MCF 10A (cell line): ENCODE measurements at regions not wholly inside any gene's neighbourhood (a gene's known extent, or its start where the extent isn't known, plus 50 kb on each side); places are given as distances from the start of the nearest gene placed in this dataset.

Source experiments
- BruUV-seq: library from RNA; stranded (reverse); fragments of 400-500 nt; replicated peaks from 2 replicates; lab custom pipeline; 2021; lab: Mats Ljungman, UMichigan
- CTCF ChIA-PET: fragments of 300-600 bp; sonication (Branson Sonifier 250); formaldehyde crosslinking; extraction: SDS; loops from one replicate; lab custom pipeline; 2021; ENCODE audit warnings: antibody characterized with exemption, inconsistent platforms; lab: Yijun Ruan, JAX
- POLR2A ChIA-PET: fragments of 300-600, 350-650 bp; sonication (Branson Sonifier 250); formaldehyde crosslinking; extraction: SDS; loops from one replicate; lab custom pipeline; 2020; ENCODE audit warnings: antibody characterized with exemption, inconsistent platforms; lab: Yijun Ruan, JAX
- DNase-seq: peaks from one replicate; pipeline ENCODE4 v3.0.0-alpha.2; 2018; ENCODE audit not compliant: unreplicated experiment
- H3K27ac Mint-ChIP-seq: one replicate; pipeline ENCODE4 v1.8.0; 2022; ENCODE audit warnings: mild to moderate bottlenecking, low read depth, mixed read lengths; ENCODE audit not compliant: unreplicated experiment
- H3K27me3 Mint-ChIP-seq: one replicate; pipeline ENCODE4 v1.8.0; 2022; ENCODE audit warnings: mixed read lengths; ENCODE audit not compliant: insufficient read depth, unreplicated experiment
- H3K36me3 Mint-ChIP-seq: one replicate; pipeline ENCODE4 v1.8.0; 2022; ENCODE audit warnings: mild to moderate bottlenecking, moderate library complexity, mixed read lengths; ENCODE audit not compliant: insufficient read depth, unreplicated experiment
- H3K4me1 Mint-ChIP-seq: one replicate; pipeline ENCODE4 v1.8.0; 2022; ENCODE audit warnings: mixed read lengths; ENCODE audit not compliant: insufficient read depth, unreplicated experiment
- H3K4me3 Mint-ChIP-seq: one replicate; pipeline ENCODE4 v1.8.0; 2022; ENCODE audit warnings: mild to moderate bottlenecking, moderate library complexity, mixed read lengths; ENCODE audit not compliant: unreplicated experiment
- H3K9me3 Mint-ChIP-seq: one replicate; pipeline ENCODE4 v1.8.0; 2022; ENCODE audit warnings: mixed read lengths; ENCODE audit not compliant: unreplicated experiment
- CTCF ChIP-seq: fragments of 200-600 bp; IDR thresholded peaks from one replicate; pipeline ENCODE4 v1.8.0; 2022; ENCODE audit warnings: antibody characterized with exemption, mild to moderate bottlenecking; ENCODE audit not compliant: unreplicated experiment
- intact Hi-C: fragments of 100-400 bp; cut with micrococcal nuclease; formaldehyde crosslinking; loops from 2 replicates; pipeline ENCODE4 v1.14.1; 2022

GRCh38 chr7:110446658-110447057, 644.3 kb upstream of the LRRN3 start:
- CTCF ChIA-PET: interaction anchor here (0.6 to 0.7 kb wide), 2 partner anchors 68 to 118 kb away, joined by 4 read pairs; no protein-coding TSS in a partner anchor
- intact Hi-C loops: no loop called here
- Mint-ChIP-seq H3K4me1 (no peaks in the 10 kb centered on the region), H3K9me3 (no peaks in the 10 kb centered on the region), H3K27ac (no peak overlapping the region), H3K4me3 (no peak overlapping the region), H3K36me3 (no peaks in the 10 kb centered on the region), H3K27me3 (no peaks in the 10 kb centered on the region)
- BruUV-seq: no TSS peak
- no peak for TF ChIP-seq CTCF
- no peak for DNase-seq
- POLR2A ChIA-PET: no interaction called here

GRCh38 chr7:110448918-110449317, 642.0 kb upstream of the LRRN3 start:
- BruUV-seq: no TSS peak
- DNase-seq: no peak
- Mint-ChIP-seq H3K4me3 (no peak overlapping the region), H3K27me3 (no peaks in the 10 kb centered on the region), H3K36me3 (no peaks in the 10 kb centered on the region), H3K4me1 (no peaks in the 10 kb centered on the region), H3K27ac (no peak overlapping the region), H3K9me3 (no peaks in the 10 kb centered on the region)
- intact Hi-C loops: no loop called here
- ChIA-PET POLR2A (no interaction called here), CTCF (no interaction called here)
- no peak for TF ChIP-seq CTCF

GRCh38 chr7:110454713-110455112, 636.2 kb upstream of the LRRN3 start:
- ChIA-PET POLR2A (no interaction called here), CTCF (interaction anchor here (0.6 to 0.8 kb wide), 2 partner anchors 22 to 644 kb away, joined by 3 read pairs; no protein-coding TSS in a partner anchor)
- Mint-ChIP-seq H3K36me3 (no peaks in the 10 kb centered on the region), H3K27me3 (no peaks in the 10 kb centered on the region), H3K9me3 (no peaks in the 10 kb centered on the region), H3K27ac (no peak overlapping the region), H3K4me1 (no peaks in the 10 kb centered on the region), H3K4me3 (no peak overlapping the region)
- TF ChIP-seq CTCF: no peak
- no TSS peak for BruUV-seq
- no peak for DNase-seq
- intact Hi-C loops: no loop called here

- intact Hi-C loops: no loop called here
- Mint-ChIP-seq H3K36me3 (no peaks in the 10 kb centered on the region), H3K9me3 (no peaks in the 10 kb centered on the region), H3K4me1 (no peaks in the 10 kb centered on the region), H3K27ac (no peak overlapping the region), H3K4me3 (no peak overlapping the region), H3K27me3 (no peaks in the 10 kb centered on the region)
- TF ChIP-seq CTCF: no peak
- BruUV-seq: no TSS peak
- ChIA-PET CTCF (interaction anchor here (0.5 kb wide), 1 partner anchor 23 kb away, joined by 3 read pairs; no protein-coding TSS in a partner anchor), POLR2A (no interaction called here)
- no peak for DNase-seq
Measured at GRCh38 chr7:110461621-110462020, 629.3 kb upstream of the LRRN3 start.
